ENCODE measurements at regions not wholly inside any gene's neighbourhood (a gene's known extent, or its start where the extent isn't known, plus 50 kb on each side); places are given as distances from the start of the nearest gene placed in this dataset.

DNA sequence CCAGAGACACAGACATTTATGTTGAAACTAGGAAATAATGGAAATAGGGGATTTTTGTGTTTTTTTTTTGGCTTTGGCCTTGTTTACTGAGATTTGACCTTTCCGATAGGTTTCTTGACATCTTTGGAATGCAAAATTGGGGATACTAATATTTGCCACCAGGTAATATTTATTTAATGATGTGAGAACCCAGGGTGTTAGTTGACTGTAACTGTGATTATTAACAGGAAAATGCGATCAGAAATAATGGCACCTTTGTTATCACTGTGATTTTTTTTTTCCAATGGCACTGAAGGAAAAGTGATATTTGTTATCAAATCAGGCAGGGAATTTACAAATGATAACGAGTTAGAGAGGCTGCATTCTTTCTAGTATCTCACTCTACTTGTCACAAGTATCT, 330.5 kb downstream of the SOX4 start:
- no peak for TF ChIP-seq CTCF (IDR thresholded peaks at IDR 0.05)
- DNase-seq (ENCODE audit: low spot score) (no peak), ATAC-seq (ENCODE audit: insufficient number of reproducible peaks, low FRiP score, low read depth) (no peak)

DNA sequence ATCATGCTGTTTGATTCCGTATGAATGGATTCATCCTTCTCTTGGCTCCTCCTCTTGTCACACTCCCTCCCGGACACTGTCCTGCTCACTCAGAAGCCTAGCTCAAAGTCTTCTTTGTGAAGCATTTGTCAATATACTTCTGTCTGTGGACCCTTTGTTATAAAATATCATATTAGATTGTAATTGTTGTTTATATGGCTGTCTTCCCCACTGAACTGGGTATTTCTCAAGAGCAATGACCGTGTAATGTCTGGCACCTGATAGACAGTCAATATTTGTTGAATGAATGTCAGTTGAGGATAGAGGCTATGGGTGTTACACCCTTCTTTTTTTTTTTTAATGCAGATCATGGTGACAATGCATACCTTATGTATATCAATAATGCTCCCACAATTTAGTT, 335.3 kb downstream of the SOX4 start:
- Histone ChIP-seq H3K9me3 (no peaks in the 10 kb centered on the region), H3K36me3 (no peaks in the 10 kb centered on the region), H3K27me3 (replicated peaks; ENCODE audit: insufficient read depth) (no peaks in the 10 kb centered on the region), H3K27ac (no peak overlapping the region), H3K4me1 (ENCODE audit: control insufficient read depth in 1 of 2, low read depth in 2 of 2) (no peaks in the 10 kb centered on the region), H3K4me3 (no peak overlapping the region)
- no peak for TF ChIP-seq CTCF (IDR thresholded peaks at IDR 0.05)
- no peak for ATAC-seq (ENCODE audit: insufficient number of reproducible peaks, low FRiP score, low read depth)
- DNase-seq (ENCODE audit: low spot score) = no peak

More for the DNA sequence above, 330.5 kb downstream of the SOX4 start:
- Histone ChIP-seq H3K4me3 (no peak overlapping the region), H3K9me3 (no peaks in the 10 kb centered on the region), H3K4me1 (ENCODE audit: control insufficient read depth in 1 of 2, low read depth in 2 of 2) (no peaks in the 10 kb centered on the region), H3K27me3 (replicated peaks; ENCODE audit: insufficient read depth) (no peaks in the 10 kb centered on the region), H3K27ac (no peak overlapping the region), H3K36me3 (no peaks in the 10 kb centered on the region)

DNA sequence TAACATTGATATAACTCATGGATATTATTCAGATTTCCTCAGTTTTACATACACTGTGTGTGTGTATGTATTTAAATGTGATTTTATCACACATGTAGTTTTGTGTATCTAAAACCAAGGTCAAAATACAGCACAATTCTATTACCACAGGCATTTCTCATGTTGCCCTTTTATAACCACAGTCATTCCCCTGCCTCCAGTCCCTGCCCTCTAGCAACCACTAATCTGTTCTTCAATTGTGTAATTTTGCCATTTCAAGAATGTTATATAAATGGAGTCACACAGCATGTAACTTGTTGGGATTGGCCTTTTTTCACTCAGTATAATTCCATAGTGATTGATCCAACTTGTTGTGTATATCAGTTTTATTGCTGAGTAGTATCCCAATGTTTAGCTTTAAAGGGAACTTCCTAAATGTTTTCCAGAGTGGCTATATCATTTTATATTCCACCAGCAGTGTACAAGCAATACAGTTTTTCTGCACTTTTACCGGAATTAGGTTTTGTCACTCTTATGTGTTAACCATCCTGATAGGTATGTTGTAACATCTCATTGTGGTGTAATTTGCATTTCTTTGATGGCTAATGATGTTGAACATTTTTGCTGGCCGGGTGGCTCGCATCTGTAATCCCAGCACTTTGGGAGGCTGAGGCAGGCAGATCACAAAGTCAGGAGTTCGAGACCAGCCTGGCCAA, 338.2 kb downstream of the SOX4 start:
- Histone ChIP-seq H3K9me3 (no peaks in the 10 kb centered on the region), H3K27ac (no peak overlapping the region), H3K27me3 (replicated peaks; ENCODE audit: insufficient read depth) (no peaks in the 10 kb centered on the region), H3K36me3 (no peaks in the 10 kb centered on the region), H3K4me3 (no peak overlapping the region), H3K4me1 (ENCODE audit: control insufficient read depth in 1 of 2, low read depth in 2 of 2) (no peaks in the 10 kb centered on the region)
- ATAC-seq (ENCODE audit: insufficient number of reproducible peaks, low FRiP score, low read depth) = no peak
- TF ChIP-seq CTCF (IDR thresholded peaks at IDR 0.05) = no peak
- DNase-seq (ENCODE audit: low spot score) = no peak

GRCh38 chr6:21933351-21933750, 339.8 kb downstream of the SOX4 start:
- DNase-seq (ENCODE audit: low spot score) = no peak
- Histone ChIP-seq H3K4me3 (no peak overlapping the region), H3K4me1 (ENCODE audit: control insufficient read depth in 1 of 2, low read depth in 2 of 2) (no peaks in the 10 kb centered on the region), H3K9me3 (no peaks in the 10 kb centered on the region), H3K36me3 (no peaks in the 10 kb centered on the region), H3K27me3 (replicated peaks; ENCODE audit: insufficient read depth) (no peaks in the 10 kb centered on the region), H3K27ac (no peak overlapping the region)
- no peak for TF ChIP-seq CTCF (IDR thresholded peaks at IDR 0.05)
- ATAC-seq (ENCODE audit: insufficient number of reproducible peaks, low FRiP score, low read depth) = no peak

GRCh38 chr6:21935142-21935541, 341.6 kb downstream of the SOX4 start:
- no peak for DNase-seq (ENCODE audit: low spot score)
- no peaks in the 10 kb centered on the region for H3K36me3 ChIP-seq
- no peak for ATAC-seq (ENCODE audit: insufficient number of reproducible peaks, low FRiP score, low read depth)

More at GRCh38 chr6:21935142-21935541, 341.6 kb downstream of the SOX4 start:
- Histone ChIP-seq H3K27me3 (replicated peaks; ENCODE audit: insufficient read depth) (no peaks in the 10 kb centered on the region), H3K4me3 (no peak overlapping the region), H3K27ac (no peak overlapping the region), H3K4me1 (ENCODE audit: control insufficient read depth in 1 of 2, low read depth in 2 of 2) (no peaks in the 10 kb centered on the region), H3K9me3 (no peaks in the 10 kb centered on the region)
- no peak for TF ChIP-seq CTCF (IDR thresholded peaks at IDR 0.05)
